Body of pancreas (tissue), 4 donors: ENCODE measurements at regions not wholly inside any gene's neighbourhood (a gene's known extent, or its start where the extent isn't known, plus 50 kb on each side); places are given as distances from the start of the nearest gene placed in this dataset.

Experiments
- CTCF ChIP-seq, 7 experiments: fragments of 450-650 bp in 4 of 7; fragments of 200-600 bp in 3 of 7; sonication (generic) in 3 of 7; IDR thresholded peaks; one replicate each; pipeline ENCODE4 v1.5.1; 2016 to 2019; ENCODE audit warnings: antibody characterized with exemption in 7 of 7
- POLR2A ChIP-seq, 3 donors: fragments of 450-650 bp; IDR thresholded peaks; one replicate each; pipeline ENCODE4 v1.6.1; 2016; ENCODE audit warnings: antibody characterized with exemption in 3 of 3, mild to moderate bottlenecking in 2 of 3

- TF ChIP-seq CTCF (IDR thresholded peaks at IDR 0.05) (no peak), POLR2A (IDR thresholded peaks at IDR 0.05) (no peak)
These were observed 90.9 kb downstream of the BMP4 start for GRCh38 chr14:53865711-53866110.
